DMS 273 treated with DMSO at 0.1 percent for 48 hours (cell line): ENCODE measurements at regions not wholly inside any gene's neighbourhood (a gene's known extent, or its start where the extent isn't known, plus 50 kb on each side); places are given as distances from the start of the nearest gene placed in this dataset.
"Not testable (repeated sequence)": the region's sequence is repeated elsewhere in the genome, so short reads cannot be mapped to it uniquely, and the experiment has no call there.

ENCODE experiments used
- DNase-seq: peaks from one replicate; lab custom pipeline; 2025; lab: John Stamatoyannopoulos, UW

- no peak for DNase-seq
Observed at GRCh38 chr16:48054881-48055601, 100.8 kb downstream of the ABCC12 start.

- no peak for DNase-seq
Observed at GRCh38 chr16:48053418-48053745, 102.4 kb downstream of the ABCC12 start.

- no peak for DNase-seq
Observed at GRCh38 chr16:48052731-48053417, 102.9 kb downstream of the ABCC12 start.

- no peak for DNase-seq
Observed at GRCh38 chr16:48050871-48051270, 104.9 kb downstream of the ABCC12 start.

GRCh38 chr16:48049847-48050246, 105.9 kb downstream of the ABCC12 start:
- DNase-seq = no peak

- DNase-seq = no peak
Observed at GRCh38 chr16:48047720-48048119, 108.1 kb downstream of the ABCC12 start.

- no peak for DNase-seq
Observed at GRCh38 chr16:48047241-48047640, 108.6 kb downstream of the ABCC12 start.

- DNase-seq = no peak
Observed at GRCh38 chr16:48044117-48044516, 111.7 kb downstream of the ABCC12 start.

GRCh38 chr16:48041981-48042421, 113.8 kb downstream of the ABCC12 start:
- DNase-seq = no peak

GRCh38 chr16:48035142-48035541, 120.7 kb downstream of the ABCC12 start:
- no peak for DNase-seq

GRCh38 chr16:48030926-48031325, 124.9 kb downstream of the ABCC12 start:
- no peak for DNase-seq

GRCh38 chr16:48029768-48030167, 126.0 kb downstream of the ABCC12 start:
- no peak for DNase-seq

- no peak for DNase-seq
Observed at GRCh38 chr16:48025359-48025758, 130.4 kb downstream of the ABCC12 start.

- no peak for DNase-seq
Observed at GRCh38 chr16:48024042-48024441, 131.8 kb downstream of the ABCC12 start.

- DNase-seq = no peak
Observed at GRCh38 chr16:48022496-48022895, 133.3 kb downstream of the ABCC12 start.

- not testable (repeated sequence) for DNase-seq
Observed at GRCh38 chr16:48020617-48021016, 135.2 kb downstream of the ABCC12 start.

GRCh38 chr16:48014349-48015135, 141.3 kb downstream of the ABCC12 start:
- no peak for DNase-seq

GRCh38 chr16:48013491-48013901, 142.3 kb downstream of the ABCC12 start:
- peak; percentile 93 for DNase-seq

GRCh38 chr16:48011878-48012658, 143.7 kb downstream of the ABCC12 start:
- DNase-seq = no peak

GRCh38 chr16:48011466-48011865, 144.3 kb downstream of the ABCC12 start:
- no peak for DNase-seq

GRCh38 chr16:48008011-48008525, 147.7 kb downstream of the ABCC12 start:
- no peak for DNase-seq

GRCh38 chr16:48004141-48004695, 151.6 kb downstream of the ABCC12 start:
- DNase-seq = no peak
